Keratinocyte (primary cell): ENCODE measurements at regions not wholly inside any gene's neighbourhood (a gene's known extent, or its start where the extent isn't known, plus 50 kb on each side); places are given as distances from the start of the nearest gene placed in this dataset.

Experiments used
- DNase-seq: peaks from one replicate; pipeline ENCODE4 v3.0.0-alpha.2; 2011; ENCODE audit warnings: low read depth, missing footprints, low spot score
- FAIRE-seq: peaks from 2 replicates; lab custom pipeline; 2011; peaks lifted over from hg19 to GRCh38; lab: Jason Lieb, UNC
- H2AFZ ChIP-seq: 2 replicates; pipeline ENCODE4 v1.6.0; 2012; ENCODE audit warnings: low read length, control low read depth, inconsistent platforms; ENCODE audit not compliant: control insufficient read depth
- H3K27ac ChIP-seq: 2 replicates; pipeline ENCODE4 v1.5.1; 2011; ENCODE audit warnings: low read length; ENCODE audit not compliant: control insufficient read depth, insufficient read depth
- H3K27me3 ChIP-seq: 3 replicates; pipeline ENCODE4 v1.6.0; 2011; ENCODE audit warnings: low read length; ENCODE audit not compliant: control insufficient read depth, insufficient read depth; ENCODE audit errors: extremely low read depth
- H3K36me3 ChIP-seq, 2 experiments: 2 replicates in 1 of 2; 3 replicates in 1 of 2; pipeline ENCODE4 v1.5.1; 2011; ENCODE audit warnings: low read length in 2 of 2, mild to moderate bottlenecking in 1 of 2; ENCODE audit not compliant: control insufficient read depth in 2 of 2, insufficient read depth in 2 of 2; ENCODE audit errors: extremely low read depth in 1 of 2
- H3K4me1 ChIP-seq: 3 replicates; pipeline ENCODE4 v1.5.1; 2011; ENCODE audit warnings: low read length; ENCODE audit not compliant: control insufficient read depth, insufficient read depth; ENCODE audit errors: extremely low read depth
- H3K4me2 ChIP-seq: 3 replicates; pipeline ENCODE4 v1.6.0; 2011; ENCODE audit warnings: low read depth, low read length; ENCODE audit not compliant: control insufficient read depth, insufficient read depth; ENCODE audit errors: extremely low read depth
- H3K4me3 ChIP-seq, 3 experiments: fragments of 200-600 bp in 1 of 3; sonication (generic) in 1 of 3; 2 replicates in 2 of 3; 3 replicates in 1 of 3; pipeline ENCODE4 v1.5.1; 2011 to 2016; ENCODE audit warnings: low read length in 3 of 3, mild to moderate bottlenecking in 3 of 3, control low read depth in 2 of 3, inconsistent platforms in 1 of 3, low read depth in 1 of 3, mixed read lengths in 1 of 3, mixed run types in 1 of 3, moderate library complexity in 1 of 3; ENCODE audit not compliant: control insufficient read depth in 2 of 3, insufficient read depth in 2 of 3; ENCODE audit errors: extremely low read depth in 1 of 3
- H3K79me2 ChIP-seq: 2 replicates; pipeline ENCODE4 v1.6.0; 2012; ENCODE audit warnings: low read length; ENCODE audit not compliant: control insufficient read depth, insufficient read depth
- H3K9ac ChIP-seq: 3 replicates; pipeline ENCODE4 v1.6.0; 2011; ENCODE audit warnings: low read length; ENCODE audit not compliant: control insufficient read depth, insufficient read depth; ENCODE audit errors: extremely low read depth
- H3K9me1 ChIP-seq: 3 replicates; pipeline ENCODE4 v1.6.0; 2011; ENCODE audit warnings: low read length; ENCODE audit not compliant: control insufficient read depth, insufficient read depth; ENCODE audit errors: extremely low read depth
- H3K9me3 ChIP-seq: 2 replicates; pipeline ENCODE4 v1.5.1; 2012; ENCODE audit warnings: low read depth, low read length; ENCODE audit not compliant: control insufficient read depth
- H4K20me1 ChIP-seq: 3 replicates; pipeline ENCODE4 v1.6.0; 2011; ENCODE audit warnings: low read length; ENCODE audit not compliant: control insufficient read depth, insufficient read depth; ENCODE audit errors: extremely low read depth
- EZH2 ChIP-seq: IDR thresholded peaks from one replicate; pipeline ENCODE4 v1.6.1; 2012; ENCODE audit warnings: inconsistent platforms, mild to moderate bottlenecking, low read length, moderate library complexity
- dilution Hi-C: fragments of 300-500 bp; cut with MboI; formaldehyde crosslinking; loops from one replicate; pipeline ENCODE4 v1.7.0; 2020; ENCODE audit warnings: low sequenced_read_pairs; ENCODE audit not compliant: extremely low pct_ligation_motif_present
- TF ChIP-seq, protein P1 (sequence below), 3 experiments: IDR thresholded peaks in 1 of 3; conservative IDR thresholded peaks in 1 of 3; optimal IDR thresholded peaks in 1 of 3; 2 replicates in 2 of 3; 3 replicates in 1 of 3; pipeline versions ENCODE3 to v1.5.1; 2011; ENCODE audit warnings: low read length in 3 of 3, mild to moderate bottlenecking in 3 of 3, moderate library complexity in 2 of 3, control low read depth in 1 of 3, inconsistent platforms in 1 of 3; ENCODE audit not compliant: insufficient read depth in 2 of 3; ENCODE audit errors: extremely low read depth in 1 of 3

DNA sequence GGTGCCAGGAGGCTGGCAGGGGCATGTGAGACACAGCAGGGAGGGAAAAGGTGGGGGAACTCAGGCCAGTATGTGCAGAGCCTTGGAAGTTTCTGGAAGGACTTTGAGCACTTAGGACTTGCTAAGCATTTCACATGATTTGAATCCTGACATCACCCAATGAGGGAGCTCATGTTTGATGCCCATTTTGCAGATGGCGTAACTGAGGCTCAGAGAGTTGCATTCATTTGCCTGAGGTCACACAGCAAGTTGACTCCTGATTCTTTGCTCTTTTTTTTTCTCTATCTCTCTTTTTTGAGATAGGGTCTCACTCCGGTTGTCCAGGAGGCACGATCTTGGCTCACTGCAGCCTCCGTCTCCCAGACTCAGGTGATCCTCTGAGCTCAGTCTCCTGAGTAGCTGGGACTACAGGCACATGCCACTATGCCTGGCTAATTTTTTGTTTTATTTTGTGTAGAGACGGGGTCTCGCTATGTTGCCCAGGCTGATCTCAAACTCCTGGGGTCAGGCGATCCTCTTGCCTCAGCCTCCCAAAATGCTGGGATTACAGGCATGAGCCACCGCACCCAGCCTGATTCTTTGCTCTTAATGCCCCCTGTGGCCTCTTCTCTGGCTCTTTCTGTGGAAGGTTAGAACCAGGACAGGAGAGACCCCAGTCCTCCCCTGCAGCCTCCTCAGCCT lies 246.1 kb downstream of the RBM19 start:
- Histone ChIP-seq H3K79me2 (no peaks in the 10 kb centered on the region), H3K9ac (no peak overlapping the region), H3K27me3 (no peaks in the 10 kb centered on the region), H4K20me1 (no peaks in the 10 kb centered on the region), H3K4me2 (no peak overlapping the region), H3K4me3 (no peak overlapping the region), H3K27ac (no peak overlapping the region), H3K36me3 (no peaks in the 10 kb centered on the region), H3K9me3 (no peaks in the 10 kb centered on the region), H2AFZ (no peak overlapping the region), H3K9me1 (no peaks in the 10 kb centered on the region), H3K4me1 (no peaks in the 10 kb centered on the region)
- DNase-seq (no peak), FAIRE-seq (no peak)
- dilution Hi-C loops: no loop called here
- TF ChIP-seq EZH2: no peak
- TF ChIP-seq, protein P1, sequence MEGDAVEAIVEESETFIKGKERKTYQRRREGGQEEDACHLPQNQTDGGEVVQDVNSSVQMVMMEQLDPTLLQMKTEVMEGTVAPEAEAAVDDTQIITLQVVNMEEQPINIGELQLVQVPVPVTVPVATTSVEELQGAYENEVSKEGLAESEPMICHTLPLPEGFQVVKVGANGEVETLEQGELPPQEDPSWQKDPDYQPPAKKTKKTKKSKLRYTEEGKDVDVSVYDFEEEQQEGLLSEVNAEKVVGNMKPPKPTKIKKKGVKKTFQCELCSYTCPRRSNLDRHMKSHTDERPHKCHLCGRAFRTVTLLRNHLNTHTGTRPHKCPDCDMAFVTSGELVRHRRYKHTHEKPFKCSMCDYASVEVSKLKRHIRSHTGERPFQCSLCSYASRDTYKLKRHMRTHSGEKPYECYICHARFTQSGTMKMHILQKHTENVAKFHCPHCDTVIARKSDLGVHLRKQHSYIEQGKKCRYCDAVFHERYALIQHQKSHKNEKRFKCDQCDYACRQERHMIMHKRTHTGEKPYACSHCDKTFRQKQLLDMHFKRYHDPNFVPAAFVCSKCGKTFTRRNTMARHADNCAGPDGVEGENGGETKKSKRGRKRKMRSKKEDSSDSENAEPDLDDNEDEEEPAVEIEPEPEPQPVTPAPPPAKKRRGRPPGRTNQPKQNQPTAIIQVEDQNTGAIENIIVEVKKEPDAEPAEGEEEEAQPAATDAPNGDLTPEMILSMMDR (optimal IDR thresholded peaks at IDR 0.05 in 1 of 3, IDR thresholded peaks at IDR 0.05 in 1 of 3, conservative IDR thresholded peaks at IDR 0.05 in 1 of 3; ENCODE audit: extremely low read depth in 1 of 3, insufficient read depth in 2 of 3, low read length in 3 of 3): no peak

DNA sequence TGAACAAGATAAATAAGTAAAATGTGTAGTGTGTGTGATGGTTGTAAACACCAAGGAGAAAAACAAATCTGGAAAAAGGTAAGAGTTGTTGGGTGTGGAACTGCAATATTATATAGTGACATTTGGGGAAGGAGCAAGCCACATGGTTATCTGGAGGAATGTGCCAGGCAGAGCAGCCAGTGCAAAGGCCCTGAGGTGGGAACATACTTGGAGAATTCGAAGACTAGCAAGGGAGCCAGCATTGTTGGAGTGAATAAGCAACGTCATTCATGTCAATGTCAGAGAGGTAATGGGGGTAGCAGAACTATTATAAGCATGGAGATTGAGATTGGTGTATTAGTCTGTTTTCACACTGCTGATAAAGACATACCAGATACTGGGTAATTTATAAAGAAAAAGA lies 241.5 kb upstream of the LHX5 start:
- Histone ChIP-seq H3K36me3 (no peaks in the 10 kb centered on the region), H3K4me3 (no peak overlapping the region), H3K4me2 (no peak overlapping the region), H4K20me1 (no peaks in the 10 kb centered on the region), H3K79me2 (no peaks in the 10 kb centered on the region), H3K27ac (no peak overlapping the region), H3K9me1 (no peaks in the 10 kb centered on the region), H3K27me3 (no peaks in the 10 kb centered on the region), H3K9ac (no peak overlapping the region), H3K4me1 (no peaks in the 10 kb centered on the region), H2AFZ (no peak overlapping the region), H3K9me3 (no peaks in the 10 kb centered on the region)
- no peak for TF ChIP-seq EZH2
- TF ChIP-seq, protein P1 (optimal IDR thresholded peaks at IDR 0.05 in 1 of 3, IDR thresholded peaks at IDR 0.05 in 1 of 3, conservative IDR thresholded peaks at IDR 0.05 in 1 of 3; ENCODE audit: extremely low read depth in 1 of 3, insufficient read depth in 2 of 3, low read length in 3 of 3): no peak
- DNase-seq (no peak), FAIRE-seq (no peak)
- dilution Hi-C loops: no loop called here
